GM12891 (cell line): ENCODE measurements at regions not wholly inside any gene's neighbourhood (a gene's known extent, or its start where the extent isn't known, plus 50 kb on each side); places are given as distances from the start of the nearest gene placed in this dataset.
"Not testable (repeated sequence)": the region's sequence is repeated elsewhere in the genome, so short reads cannot be mapped to it uniquely, and the experiment has no call there.

ENCODE experiments used
- DNase-seq: peaks from one replicate; pipeline ENCODE4 v3.0.0; 2011; ENCODE audit warnings: low spot score; ENCODE audit not compliant: insufficient read length
- FAIRE-seq: peaks from 2 replicates; lab custom pipeline; 2011; peaks lifted over from hg19 to GRCh38; lab: Jason Lieb, UNC
- PAX5 ChIP-seq: IDR thresholded peaks from 2 replicates; pipeline ENCODE4 v1.6.1; 2011; ENCODE audit warnings: low read length, moderate library complexity, mild to moderate bottlenecking; ENCODE audit not compliant: insufficient read depth, severe bottlenecking
- POLR2A ChIP-seq: IDR thresholded peaks from 2 replicates; pipeline ENCODE4 v1.6.1; 2011; ENCODE audit warnings: low read depth, low read length, control low read depth
- POLR2AphosphoS5 ChIP-seq: IDR thresholded peaks from 2 replicates; pipeline ENCODE4 v1.6.1; 2011; ENCODE audit warnings: low read depth, low read length, control low read depth
- POU2F2 ChIP-seq: IDR thresholded peaks from 2 replicates; pipeline ENCODE4 v1.6.1; 2011; ENCODE audit warnings: low read depth, mild to moderate bottlenecking, control low read depth, low read length, moderate library complexity
- SPI1 ChIP-seq: IDR thresholded peaks from 2 replicates; pipeline ENCODE4 v1.6.1; 2011; ENCODE audit warnings: low read depth, low read length, control low read depth
- TAF1 ChIP-seq: IDR thresholded peaks from 2 replicates; pipeline ENCODE4 v1.6.1; 2011; ENCODE audit warnings: low read depth, low read length, control low read depth

DNA sequence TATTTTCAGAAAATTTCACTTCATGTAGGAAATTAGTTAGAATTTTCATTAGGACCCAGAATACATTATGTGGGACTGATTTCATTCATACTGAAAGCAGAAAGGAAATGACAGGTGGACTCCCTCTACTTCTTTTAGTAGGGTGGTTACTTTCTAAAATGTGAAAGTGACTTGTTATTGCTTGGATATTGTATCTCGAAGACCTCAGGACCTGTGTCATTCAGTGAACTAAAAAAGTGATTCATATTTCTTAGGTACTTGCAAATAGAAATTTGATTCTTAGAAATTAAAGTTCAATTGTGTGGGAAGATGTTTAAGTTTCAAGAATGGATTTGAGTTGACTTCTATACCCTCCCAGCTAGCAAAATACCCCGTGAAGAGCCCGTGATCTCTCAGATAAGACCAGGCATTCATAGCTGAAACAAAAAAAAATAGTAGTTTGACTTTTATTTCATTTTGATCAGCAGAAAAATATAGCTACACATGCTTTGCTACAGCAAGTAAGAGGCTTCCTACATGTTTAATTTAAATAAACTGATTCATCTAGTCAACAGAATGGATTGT, 1037.1 kb downstream of the GATA3 start:
- TF ChIP-seq TAF1 (no peak), PAX5 (no peak), POLR2AphosphoS5 (no peak), POLR2A (no peak), POU2F2 (no peak), SPI1 (no peak)
- DNase-seq (no peak), FAIRE-seq (no peak)

DNA sequence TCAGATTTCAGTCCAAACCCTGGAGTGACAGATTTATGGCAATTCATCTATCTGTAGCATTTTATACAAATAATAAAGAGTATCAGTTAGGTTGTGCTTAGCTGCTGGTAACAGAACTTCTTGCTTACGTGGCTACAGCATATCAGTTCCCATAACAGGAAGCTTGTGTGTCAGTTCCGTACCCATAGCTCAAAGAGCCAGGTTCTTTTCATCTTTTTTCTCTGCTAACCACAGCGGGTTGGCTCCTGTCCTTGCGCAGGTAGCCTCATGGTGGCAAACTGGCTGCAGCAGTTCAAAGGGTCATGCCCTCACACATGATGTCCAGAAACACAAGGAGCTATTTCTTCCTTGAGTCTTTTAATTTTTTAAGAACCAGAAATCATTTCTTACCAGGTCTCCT, 1041.8 kb downstream of the GATA3 start:
- no peak for DNase-seq
- TF ChIP-seq POU2F2, result no peak
- TF ChIP-seq SPI1, result no peak
- no peak for TF ChIP-seq POLR2AphosphoS5
- TF ChIP-seq POLR2A, result no peak
- TF ChIP-seq PAX5, result no peak
- no peak for TF ChIP-seq TAF1
- FAIRE-seq, result no peak

DNA sequence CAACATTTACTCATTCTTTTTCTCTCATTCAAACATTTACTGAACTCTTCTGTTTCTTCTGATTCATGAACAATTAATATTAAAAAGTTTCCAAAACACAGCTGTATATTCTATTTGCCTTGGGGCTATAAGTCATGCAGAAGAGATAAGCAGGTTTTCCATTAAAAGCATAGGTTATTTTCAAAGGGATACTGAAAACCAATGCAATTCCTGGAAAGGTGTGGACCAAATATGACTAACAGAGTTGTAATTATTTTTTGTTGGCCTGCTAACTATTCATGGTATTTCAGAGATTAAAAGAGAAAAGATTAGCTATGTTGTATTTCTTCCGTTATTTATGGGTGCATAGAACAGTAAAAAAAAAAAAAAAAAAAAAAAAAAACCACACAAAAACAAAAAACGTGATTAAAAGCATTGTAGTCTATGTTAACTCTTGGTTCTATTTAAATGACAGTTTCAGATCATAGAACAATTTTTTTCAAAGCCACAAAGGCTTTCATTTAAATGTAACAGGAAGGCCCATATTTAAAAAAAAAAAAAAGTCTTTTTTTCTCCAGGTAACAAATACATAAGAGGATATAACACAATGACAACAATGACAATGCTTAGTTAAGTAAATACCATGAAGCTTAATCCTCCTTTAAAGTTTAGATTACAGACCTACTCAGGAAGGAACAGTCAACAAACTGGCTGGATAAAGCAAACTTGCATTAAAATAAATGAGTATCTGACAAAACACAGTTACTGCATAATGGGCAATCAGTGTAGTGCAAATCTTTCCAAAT, 1042.9 kb downstream of the GATA3 start:
- TF ChIP-seq SPI1 (no peak), PAX5 (no peak), POLR2AphosphoS5 (no peak), POLR2A (no peak), TAF1 (no peak), POU2F2 (no peak)
- no peak for FAIRE-seq
- DNase-seq, result no peak

DNA sequence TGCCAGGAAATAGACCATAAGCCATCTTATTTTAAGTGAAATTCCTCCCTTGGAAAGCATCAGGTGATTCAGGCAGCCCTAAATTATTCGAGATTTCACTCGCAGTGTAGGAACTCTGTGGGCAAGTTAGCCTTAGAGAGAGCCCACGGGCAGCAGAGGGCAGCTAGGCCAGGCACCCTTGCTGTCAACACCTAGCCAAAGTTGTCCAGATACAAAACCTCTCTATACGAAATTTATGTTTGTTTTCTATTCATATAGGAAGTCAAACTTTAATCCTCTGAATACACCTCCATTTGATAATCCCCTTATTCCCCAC, 1043.5 kb downstream of the GATA3 start:
- no peak for FAIRE-seq
- no peak for DNase-seq
- TF ChIP-seq POLR2A (no peak), POLR2AphosphoS5 (no peak), POU2F2 (no peak), PAX5 (no peak), TAF1 (no peak), SPI1 (no peak)

DNA sequence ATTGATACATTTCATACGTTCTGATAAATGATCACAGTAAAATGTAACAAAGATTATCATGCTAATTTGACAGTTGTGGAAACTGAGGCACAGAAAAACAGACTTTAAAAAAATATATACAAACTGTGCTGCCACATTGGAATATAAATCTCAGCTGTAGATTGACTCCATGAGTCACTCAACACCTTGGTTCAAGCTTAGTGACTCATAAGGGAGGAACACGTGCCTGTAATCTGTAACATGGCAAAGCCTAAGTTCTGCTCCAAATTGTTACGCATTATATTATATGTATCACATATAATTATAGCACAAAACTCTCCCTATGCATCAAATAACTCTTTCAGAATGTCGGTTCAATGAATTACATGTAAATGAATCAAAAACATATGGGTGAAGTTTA, 1047.5 kb downstream of the GATA3 start:
- TF ChIP-seq TAF1, result no peak
- no peak for TF ChIP-seq POLR2A
- TF ChIP-seq PAX5, result no peak
- no peak for TF ChIP-seq POU2F2
- no peak for TF ChIP-seq SPI1
- TF ChIP-seq POLR2AphosphoS5, result no peak
- no peak for DNase-seq
- FAIRE-seq, result no peak

DNA sequence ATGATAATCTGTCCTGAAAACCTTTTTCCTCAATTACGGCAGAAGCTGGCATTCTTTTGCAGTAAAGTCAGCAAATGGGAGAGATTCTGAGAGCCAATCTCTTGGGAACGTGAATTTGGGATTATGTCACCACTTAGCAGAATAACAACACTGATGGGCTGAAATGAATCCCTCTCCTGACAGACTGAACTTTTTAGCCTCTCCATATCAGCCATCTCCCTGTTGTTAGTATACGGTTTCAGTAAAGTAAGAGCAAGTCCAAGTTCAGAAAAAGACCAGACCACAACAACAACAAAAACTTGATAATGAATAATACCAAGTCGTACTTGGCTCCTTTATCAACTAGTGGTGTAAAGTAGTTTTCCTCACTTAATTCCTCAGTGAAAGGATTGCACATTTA, 1048.8 kb downstream of the GATA3 start:
- no peak for TF ChIP-seq POLR2A
- no peak for TF ChIP-seq PAX5
- no peak for TF ChIP-seq POLR2AphosphoS5
- TF ChIP-seq SPI1, result no peak
- no peak for TF ChIP-seq POU2F2
- no peak for TF ChIP-seq TAF1
- no peak for FAIRE-seq

DNA sequence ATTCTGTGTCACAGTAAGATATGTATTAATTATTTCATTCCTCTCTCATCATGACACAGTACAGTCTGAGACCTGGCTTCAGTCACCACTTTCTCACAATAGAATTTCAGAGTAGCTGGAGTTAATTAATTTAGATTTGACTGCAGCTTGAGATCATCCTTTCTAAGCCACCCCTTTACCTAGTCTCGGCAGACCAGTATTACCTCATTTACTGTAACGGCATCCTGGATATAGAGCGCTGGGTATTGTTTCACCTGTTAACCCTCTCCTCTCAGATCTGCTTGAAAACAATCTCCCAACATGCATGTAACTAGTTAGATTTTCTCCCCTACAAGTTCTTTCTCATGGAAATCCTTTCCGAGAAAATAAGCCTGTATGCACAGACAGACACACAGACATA, 1057.5 kb downstream of the GATA3 start:
- DNase-seq (no peak), FAIRE-seq (no peak)
- TF ChIP-seq POLR2AphosphoS5 (no peak), SPI1 (no peak), TAF1 (no peak), POU2F2 (no peak), PAX5 (no peak), POLR2A (no peak)

More for the DNA sequence above, 1048.8 kb downstream of the GATA3 start:
- no peak for DNase-seq

DNA sequence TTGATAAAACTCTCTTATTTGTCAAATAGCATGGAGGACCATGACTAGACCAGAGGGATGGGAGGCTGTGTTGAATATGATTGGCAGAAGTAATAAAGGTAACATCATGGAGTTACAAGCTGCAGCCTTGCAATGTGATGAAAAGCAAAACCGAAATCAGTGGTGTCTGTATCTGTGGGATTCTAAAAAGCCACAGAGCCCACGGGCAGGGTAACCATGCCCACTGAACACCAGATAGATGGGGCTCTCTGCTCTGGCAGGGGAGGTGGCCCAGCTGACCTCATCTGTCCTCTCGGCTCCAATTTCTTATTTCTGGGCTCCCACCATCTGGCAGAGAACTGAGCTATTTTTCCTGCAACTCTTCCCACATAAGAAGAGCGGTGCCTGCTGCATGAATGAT, 1072.2 kb downstream of the GATA3 start:
- FAIRE-seq, result no peak
- DNase-seq, result no peak
- TF ChIP-seq SPI1 (no peak), TAF1 (no peak), PAX5 (no peak), POU2F2 (no peak), POLR2A (no peak), POLR2AphosphoS5 (no peak)

DNA sequence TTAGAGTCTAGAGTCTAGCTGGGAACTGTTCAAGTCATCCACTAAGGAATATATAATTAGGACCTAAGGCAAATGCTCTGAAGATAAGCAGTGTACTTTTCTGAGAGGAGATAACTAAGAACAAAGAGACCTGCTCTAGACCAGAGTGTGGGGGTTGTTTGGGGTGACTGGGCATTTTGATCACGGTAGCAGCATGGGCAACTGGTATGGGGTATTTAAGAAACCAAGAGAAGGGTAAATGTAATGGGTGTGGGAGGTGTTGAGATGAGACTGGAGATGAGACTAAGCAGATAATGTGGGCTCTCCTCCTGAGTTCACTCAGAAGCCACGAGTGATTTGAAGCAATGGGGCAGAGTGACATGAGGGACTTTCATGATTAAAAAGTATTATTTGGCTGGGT, 1082.9 kb downstream of the GATA3 start:
- no peak for DNase-seq
- TF ChIP-seq POLR2AphosphoS5, result no peak
- no peak for TF ChIP-seq PAX5
- no peak for TF ChIP-seq TAF1
- no peak for TF ChIP-seq SPI1
- no peak for TF ChIP-seq POU2F2
- no peak for TF ChIP-seq POLR2A
- no peak for FAIRE-seq

DNA sequence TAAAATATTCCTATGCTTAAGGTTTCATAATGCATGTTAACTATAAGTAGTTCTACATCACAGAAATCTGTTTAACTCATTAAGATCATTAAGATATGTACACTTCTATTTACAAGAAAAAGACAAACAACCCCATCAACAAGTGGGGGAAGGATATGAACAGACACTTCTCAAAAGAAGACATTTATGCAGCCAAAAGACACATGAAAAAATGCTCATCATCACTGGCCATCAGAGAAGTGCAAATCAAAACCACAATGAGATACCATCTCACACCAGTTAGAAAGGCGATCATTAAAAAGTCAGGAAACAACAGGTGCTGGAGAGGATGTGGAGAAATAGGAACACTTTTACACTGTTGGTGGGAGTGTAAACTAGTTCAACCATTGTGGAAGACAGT, 1084.3 kb downstream of the GATA3 start:
- not testable (repeated sequence) for FAIRE-seq, DNase-seq

DNA sequence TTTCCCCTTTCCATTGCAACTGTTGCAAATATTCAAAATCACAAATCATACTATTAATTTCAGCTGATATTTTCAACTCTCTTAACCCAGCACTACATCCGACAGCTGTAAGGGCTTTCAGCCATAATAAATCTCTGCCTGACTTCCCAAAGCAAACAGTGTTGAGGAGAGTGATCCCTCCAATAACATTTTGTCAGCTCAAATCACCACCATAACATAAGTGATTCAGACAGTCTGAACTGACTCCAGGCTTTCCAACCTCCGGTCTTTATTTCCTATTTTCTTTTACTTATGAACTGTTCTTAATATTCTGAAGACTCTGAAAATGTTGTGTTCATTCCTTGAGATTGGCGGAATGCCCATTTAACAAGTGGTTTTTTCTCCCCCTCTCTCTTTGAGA, 1085.9 kb downstream of the GATA3 start:
- FAIRE-seq (no peak), DNase-seq (no peak)
- TF ChIP-seq TAF1, result no peak
- no peak for TF ChIP-seq PAX5
- TF ChIP-seq POLR2AphosphoS5, result no peak
- TF ChIP-seq SPI1, result no peak
- TF ChIP-seq POU2F2, result no peak
- TF ChIP-seq POLR2A, result no peak
